ENCODE measurements at regions not wholly inside any gene's neighbourhood (a gene's known extent, or its start where the extent isn't known, plus 50 kb on each side); places are given as distances from the start of the nearest gene placed in this dataset.

GRCh38 chr13:82674546-82674945, 1207.7 kb downstream of the SLITRK1 start:
- no peak for DNase-seq

GRCh38 chr13:82672248-82672647, 1210.0 kb downstream of the SLITRK1 start:
- DNase-seq: no peak

DNA sequence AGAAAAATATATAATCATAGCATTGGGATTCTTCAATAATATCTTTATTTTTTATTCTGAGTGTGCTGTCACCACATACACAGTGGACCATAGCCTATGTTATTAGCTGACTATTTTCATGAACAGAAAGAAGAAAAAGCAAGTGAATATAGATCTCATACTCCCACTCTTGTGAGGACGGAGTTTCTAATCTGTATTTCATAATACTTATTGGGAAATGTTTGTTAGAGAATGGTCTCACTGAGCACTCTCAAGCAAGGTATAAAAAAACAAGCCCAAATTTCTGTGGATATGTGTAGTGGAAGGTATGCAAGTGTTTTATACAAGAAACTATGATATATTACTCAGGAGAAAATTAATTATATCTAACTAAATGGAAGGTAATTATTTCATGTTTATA, 1218.1 kb downstream of the SLITRK1 start:
- DNase-seq: no peak

- no peak for DNase-seq
Measured at GRCh38 chr13:82661126-82661525, 1221.1 kb downstream of the SLITRK1 start.

GRCh38 chr13:82658811-82659210, 1223.5 kb downstream of the SLITRK1 start:
- no peak for DNase-seq

- no peak for DNase-seq
Measured at GRCh38 chr13:82657471-82657870, 1224.8 kb downstream of the SLITRK1 start.

- no peak for DNase-seq
Measured at GRCh38 chr13:82654861-82655855, 1227.1 kb downstream of the SLITRK1 start.

GRCh38 chr13:82654143-82654542, 1228.1 kb downstream of the SLITRK1 start:
- no peak for DNase-seq

GRCh38 chr13:82647540-82647939, 1234.7 kb downstream of the SLITRK1 start:
- no peak for DNase-seq

- DNase-seq: no peak
Measured at GRCh38 chr13:82636119-82636518, 1246.2 kb downstream of the SLITRK1 start.

DNA sequence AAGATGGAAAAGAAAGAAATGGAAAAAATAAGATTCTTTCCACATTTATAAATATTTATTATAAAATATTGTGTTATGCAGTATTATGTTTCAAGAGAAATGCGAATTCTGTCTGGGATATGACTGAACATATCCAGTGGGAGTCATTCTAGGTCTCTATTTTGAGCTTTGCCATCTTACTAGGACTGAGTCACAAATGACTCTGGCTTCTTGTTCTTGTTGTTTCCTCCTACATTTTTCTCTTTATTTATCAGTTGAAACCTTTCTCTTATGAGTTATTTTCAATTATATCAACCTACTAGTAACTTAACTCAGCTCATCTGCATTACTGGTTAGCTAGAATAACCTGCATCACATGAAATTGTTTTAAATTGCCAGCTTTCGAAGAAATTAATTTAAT, 1247.3 kb downstream of the SLITRK1 start:
- DNase-seq: no peak

DNA sequence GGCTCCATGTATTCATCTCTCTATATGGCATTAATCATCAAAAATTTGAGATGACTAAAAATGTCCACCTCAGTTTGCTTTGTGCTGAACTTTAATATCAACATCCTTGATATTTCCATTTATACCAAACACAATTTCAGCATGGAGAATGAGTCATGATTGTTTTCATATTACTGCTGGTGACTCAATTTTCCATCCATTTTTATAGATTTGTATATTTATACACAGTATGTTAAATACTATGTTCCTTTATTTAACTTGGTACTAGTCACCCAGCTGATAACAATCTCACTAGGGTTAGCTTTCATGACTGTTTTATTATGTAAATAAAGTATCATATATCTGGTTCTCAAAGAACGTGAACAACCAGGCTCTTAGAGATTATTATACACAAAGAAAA, 1255.1 kb downstream of the SLITRK1 start:
- no peak for DNase-seq

DNA sequence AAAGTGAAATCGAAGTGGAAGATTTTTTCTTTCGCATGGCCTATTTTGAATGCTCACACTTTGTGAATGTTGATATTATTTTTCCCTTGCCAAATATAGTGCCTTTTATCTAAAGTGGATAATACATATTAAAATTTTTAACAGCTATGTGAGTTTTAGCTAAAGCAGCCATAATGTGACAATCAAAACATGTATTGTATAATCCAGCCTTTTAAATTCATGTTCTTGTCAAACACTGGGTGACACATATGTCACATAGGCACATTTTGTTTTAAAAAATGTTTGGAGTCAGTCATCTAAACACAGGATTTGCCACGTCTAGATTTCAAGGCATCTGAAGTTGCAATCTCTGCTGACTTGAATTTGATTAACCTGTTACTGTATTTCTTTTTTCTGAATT, 1256.6 kb downstream of the SLITRK1 start:
- no peak for DNase-seq

DNA sequence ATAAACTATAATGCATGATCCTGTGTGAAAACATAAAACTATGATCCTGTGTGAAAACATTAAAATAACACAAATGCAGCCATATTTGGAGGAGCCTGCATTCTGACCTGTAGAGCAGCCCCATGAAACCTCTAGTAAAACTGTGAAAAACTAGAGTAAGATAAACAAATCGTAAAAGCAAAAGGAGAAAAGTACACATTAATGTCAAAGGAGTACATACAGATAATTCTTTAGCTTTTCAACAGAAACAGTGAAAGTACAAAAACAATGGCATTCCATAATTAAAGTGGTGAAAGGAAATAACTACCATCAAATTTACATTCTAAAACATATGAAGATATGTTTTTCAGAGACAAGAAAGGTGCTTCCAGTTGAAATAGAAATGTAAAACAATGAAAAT, 1267.2 kb downstream of the SLITRK1 start:
- no peak for DNase-seq

GRCh38 chr13:82614086-82614485, 1268.2 kb downstream of the SLITRK1 start:
- no peak for DNase-seq

DNA sequence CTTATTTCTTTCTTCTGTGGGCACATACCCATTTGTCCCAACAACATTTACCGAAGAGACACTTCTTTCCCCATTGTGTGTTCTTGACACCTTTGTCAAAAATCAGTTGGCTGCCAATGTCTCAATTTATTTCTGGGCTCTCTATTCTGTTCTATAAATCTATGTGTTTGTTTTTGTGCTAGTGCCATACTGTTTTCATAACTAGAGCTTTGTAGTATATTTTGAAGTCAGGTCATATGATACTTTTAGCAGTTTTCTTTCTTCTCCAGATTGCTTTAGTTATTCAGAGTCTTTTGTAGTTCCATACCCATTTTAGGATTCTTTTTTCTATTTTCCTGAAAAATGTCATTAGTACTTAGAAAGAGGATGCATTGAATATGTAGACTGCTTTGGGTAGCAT, 1276.3 kb downstream of the SLITRK1 start:
- no peak for DNase-seq

GRCh38 chr13:82597747-82598146, 1284.5 kb downstream of the SLITRK1 start:
- no peak for DNase-seq

DNA sequence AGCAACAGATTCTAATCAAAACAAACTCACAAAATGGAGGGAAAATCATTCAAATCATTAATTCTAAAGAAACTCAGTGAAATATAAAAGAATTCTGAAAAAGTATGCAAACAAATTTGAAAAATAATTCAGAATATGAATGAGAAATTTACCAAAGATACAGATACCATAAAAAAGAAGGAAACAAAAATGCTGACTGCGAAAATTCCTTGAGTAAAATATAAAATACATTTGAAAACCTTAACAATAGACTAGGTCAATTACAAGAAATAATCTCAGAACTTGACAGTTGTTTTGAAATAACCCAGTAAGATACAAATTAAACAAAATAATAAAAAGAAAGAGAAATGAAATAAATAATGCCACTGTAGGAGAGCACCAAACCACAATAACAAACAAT, 1289.0 kb downstream of the SLITRK1 start:
- no peak for DNase-seq

DNA sequence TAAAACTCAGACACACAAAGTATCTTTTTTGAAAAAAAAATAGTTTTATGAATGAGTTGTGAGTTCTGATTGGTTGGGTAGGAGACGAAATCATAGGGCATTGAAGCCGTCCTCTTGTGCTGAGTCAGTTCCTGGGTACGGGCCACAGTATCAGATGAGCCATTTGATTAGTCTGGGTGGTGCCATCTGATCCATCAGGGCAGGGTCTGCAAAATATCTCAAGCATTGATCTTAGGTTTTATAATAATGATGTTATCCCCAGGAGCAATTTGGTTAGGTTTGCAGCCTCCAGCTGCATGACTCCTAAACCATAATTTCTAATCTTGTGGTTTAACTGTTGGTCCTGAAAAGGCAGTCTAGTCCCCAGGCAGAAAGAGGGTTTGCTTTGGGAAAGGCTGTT, 1310.6 kb downstream of the SLITRK1 start:
- DNase-seq: no peak

GRCh38 chr13:82569581-82569980, 1312.7 kb downstream of the SLITRK1 start:
- DNase-seq: no peak

GRCh38 chr13:82566864-82567263, 1315.4 kb downstream of the SLITRK1 start:
- DNase-seq: no peak

DNA sequence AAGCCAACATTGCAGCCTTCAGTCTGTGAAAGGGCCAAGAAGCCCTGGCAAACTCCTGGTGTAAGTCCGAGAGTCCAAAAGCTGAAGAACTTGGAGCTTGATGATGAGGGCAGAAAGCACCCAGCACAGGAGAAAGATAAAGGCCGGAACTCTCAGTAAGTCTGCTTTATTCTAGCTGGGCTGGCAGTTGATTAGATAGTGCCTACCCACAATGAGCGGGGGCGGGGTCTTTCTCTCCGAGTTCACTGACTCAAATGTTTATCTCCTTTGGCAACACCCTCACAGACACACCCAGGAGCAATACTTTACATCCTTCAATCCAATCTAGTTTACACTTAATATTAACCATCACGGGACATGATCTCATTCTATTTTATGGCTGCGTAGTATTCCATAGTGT, 1317.1 kb downstream of the SLITRK1 start:
- DNase-seq: no peak

GRCh38 chr13:82560889-82561288, 1321.4 kb downstream of the SLITRK1 start:
- DNase-seq: no peak

- DNase-seq: no peak
Measured at GRCh38 chr13:82522872-82523271, 1359.4 kb downstream of the SLITRK1 start.

All from suppressor macrophage (primary cell).